Dendritic cell treated with granulocyte-macrophage colony-stimulating factor and Interleukin-4, amounts not matched to agents 40 ng/mL and 50 ng/mL, for 4 days (primary cell): ENCODE measurements at regions not wholly inside any gene's neighbourhood (a gene's known extent, or its start where the extent isn't known, plus 50 kb on each side); places are given as distances from the start of the nearest gene placed in this dataset.

ENCODE experiments used
- H3K27ac Mint-ChIP-seq: one replicate; pipeline ENCODE4 v1.8.0; 2022; ENCODE audit warnings: mild to moderate bottlenecking, mixed read lengths
- H3K27me3 Mint-ChIP-seq: one replicate; pipeline ENCODE4 v1.8.0; 2022; ENCODE audit warnings: mild to moderate bottlenecking, mixed read lengths
- H3K36me3 Mint-ChIP-seq: one replicate; pipeline ENCODE4 v1.8.0; 2022; ENCODE audit warnings: low read depth, mixed read lengths
- H3K4me1 Mint-ChIP-seq: one replicate; pipeline ENCODE4 v1.8.0; 2022; ENCODE audit warnings: low read depth, mixed read lengths
- H3K4me3 Mint-ChIP-seq: one replicate; pipeline ENCODE4 v1.8.0; 2022; ENCODE audit warnings: mild to moderate bottlenecking, moderate library complexity, mixed read lengths
- H3K9me3 Mint-ChIP-seq: one replicate; pipeline ENCODE4 v1.8.0; 2022; ENCODE audit warnings: mixed read lengths
- intact Hi-C: fragments of 100-400 bp; cut with micrococcal nuclease; formaldehyde crosslinking; loops from one replicate; pipeline ENCODE4 v1.15.0; 2022

- Mint-ChIP-seq H3K4me3 (no peak overlapping the region), H3K9me3 (no peaks in the 10 kb centered on the region), H3K27ac (no peak overlapping the region), H3K36me3 (no peaks in the 10 kb centered on the region), H3K4me1 (peaks cover 26% of the 10 kb centered on the region), H3K27me3 (peaks cover 17% of the 10 kb centered on the region)
- intact Hi-C loops, result no loop called here
Measured at GRCh38 chr16:87552072-87552718, 50.1 kb upstream of the JPH3 start.

- H3K4me1 Mint-ChIP-seq, result peaks cover 26% of the 10 kb centered on the region
- peaks cover 19% of the 10 kb centered on the region for H3K27me3 Mint-ChIP-seq
- H3K9me3 Mint-ChIP-seq, result peaks cover 1% of the 10 kb centered on the region
- H3K27ac Mint-ChIP-seq, result no peak overlapping the region
- H3K4me3 Mint-ChIP-seq, result no peak overlapping the region
- no peaks in the 10 kb centered on the region for H3K36me3 Mint-ChIP-seq
- intact Hi-C loops, result loop anchor here (2.0 kb wide), 1 partner anchor 83 kb away; no protein-coding TSS in a partner anchor
Measured at GRCh38 chr16:87551487-87551886, 50.8 kb upstream of the JPH3 start.

GRCh38 chr16:87550495-87550961 is 51.8 kb upstream of the JPH3 start:
- H3K27ac Mint-ChIP-seq, result no peak overlapping the region
- H3K4me3 Mint-ChIP-seq, result no peak overlapping the region
- peaks cover 19% of the 10 kb centered on the region for H3K27me3 Mint-ChIP-seq
- intact Hi-C loops, result loop anchor here (2.0 kb wide), 1 partner anchor 84 kb away; no protein-coding TSS in a partner anchor
- no peaks in the 10 kb centered on the region for H3K36me3 Mint-ChIP-seq
- peaks cover 8% of the 10 kb centered on the region for H3K9me3 Mint-ChIP-seq
- peaks cover 20% of the 10 kb centered on the region for H3K4me1 Mint-ChIP-seq

GRCh38 chr16:87549627-87550494 is 52.4 kb upstream of the JPH3 start:
- peaks cover 8% of the 10 kb centered on the region for H3K9me3 Mint-ChIP-seq
- no peaks in the 10 kb centered on the region for H3K36me3 Mint-ChIP-seq
- peaks cover 15% of the 10 kb centered on the region for H3K4me1 Mint-ChIP-seq
- peaks cover 20% of the 10 kb centered on the region for H3K27me3 Mint-ChIP-seq
- intact Hi-C loops, result loop anchor here (2.0 kb wide), 1 partner anchor 85 kb away; no protein-coding TSS in a partner anchor
- H3K4me3 Mint-ChIP-seq, result no peak overlapping the region
- no peak overlapping the region for H3K27ac Mint-ChIP-seq

- no peaks in the 10 kb centered on the region for H3K36me3 Mint-ChIP-seq
- intact Hi-C loops, result no loop called here
- no peak overlapping the region for H3K27ac Mint-ChIP-seq
- no peak overlapping the region for H3K4me3 Mint-ChIP-seq
- peaks cover 31% of the 10 kb centered on the region for H3K27me3 Mint-ChIP-seq
- H3K9me3 Mint-ChIP-seq, result peaks cover 8% of the 10 kb centered on the region
- H3K4me1 Mint-ChIP-seq, result peaks cover 9% of the 10 kb centered on the region
Measured at GRCh38 chr16:87548046-87548445, 54.3 kb upstream of the JPH3 start.

GRCh38 chr16:87543436-87544191 is 50.8 kb upstream of the ZCCHC14 start:
- H3K27me3 Mint-ChIP-seq, result peaks cover 42% of the 10 kb centered on the region

GRCh38 chr16:87542531-87543102 is 49.8 kb upstream of the ZCCHC14 start:
- no peak overlapping the region for H3K4me3 Mint-ChIP-seq
- intact Hi-C loops, result no loop called here
- peaks cover 8% of the 10 kb centered on the region for H3K9me3 Mint-ChIP-seq
- H3K27me3 Mint-ChIP-seq, result peaks cover 42% of the 10 kb centered on the region
- H3K4me1 Mint-ChIP-seq, result peaks cover 3% of the 10 kb centered on the region
- H3K36me3 Mint-ChIP-seq, result no peaks in the 10 kb centered on the region
- no peak overlapping the region for H3K27ac Mint-ChIP-seq

More at GRCh38 chr16:87543436-87544191, 50.8 kb upstream of the ZCCHC14 start:
- intact Hi-C loops, result no loop called here
- peaks cover 8% of the 10 kb centered on the region for H3K9me3 Mint-ChIP-seq
- H3K4me1 Mint-ChIP-seq, result peaks cover 9% of the 10 kb centered on the region
- H3K27ac Mint-ChIP-seq, result no peak overlapping the region
- H3K36me3 Mint-ChIP-seq, result no peaks in the 10 kb centered on the region
- no peak overlapping the region for H3K4me3 Mint-ChIP-seq
